HG02870 (cell line): ENCODE measurements at regions not wholly inside any gene's neighbourhood (a gene's known extent, or its start where the extent isn't known, plus 50 kb on each side); places are given as distances from the start of the nearest gene placed in this dataset.

Experiments
- ATAC-seq: cut with Tn5 transposase; IDR thresholded peaks from one replicate; pipeline ENCODE4 v1.9.1; 2021; ENCODE audit warnings: mild to moderate bottlenecking, moderate library complexity; ENCODE audit not compliant: unreplicated experiment

GRCh38 chr20:60810561-60810960 is 441.5 kb upstream of the CDH4 start:
- ATAC-seq, result no peak

- no peak for ATAC-seq
Observed at GRCh38 chr20:60812561-60812960, 439.5 kb upstream of the CDH4 start.

GRCh38 chr20:60813066-60813465 is 439.0 kb upstream of the CDH4 start:
- no peak for ATAC-seq

GRCh38 chr20:60815656-60816055 is 436.4 kb upstream of the CDH4 start:
- ATAC-seq, result no peak

- no peak for ATAC-seq
Observed at GRCh38 chr20:60816901-60817300, 435.2 kb upstream of the CDH4 start.

GRCh38 chr20:60817891-60818290 is 434.2 kb upstream of the CDH4 start:
- no peak for ATAC-seq

- no peak for ATAC-seq
Observed at GRCh38 chr20:60819511-60819910, 432.6 kb upstream of the CDH4 start.

GRCh38 chr20:60820149-60820548 is 431.9 kb upstream of the CDH4 start:
- ATAC-seq, result no peak

- no peak for ATAC-seq
Observed at GRCh38 chr20:60820918-60821317, 431.1 kb upstream of the CDH4 start.

- ATAC-seq, result no peak
Observed at GRCh38 chr20:60822699-60823607, 429.1 kb upstream of the CDH4 start.

- ATAC-seq, result no peak
Observed at GRCh38 chr20:60835876-60836275, 416.2 kb upstream of the CDH4 start.

GRCh38 chr20:60837173-60837770 is 414.8 kb upstream of the CDH4 start:
- no peak for ATAC-seq

GRCh38 chr20:60838297-60838696 is 413.8 kb upstream of the CDH4 start:
- no peak for ATAC-seq

- ATAC-seq, result no peak
Observed at GRCh38 chr20:60840971-60841370, 411.1 kb upstream of the CDH4 start.

- ATAC-seq, result no peak
Observed at GRCh38 chr20:60845146-60845545, 406.9 kb upstream of the CDH4 start.

GRCh38 chr20:60851826-60852704 is 400.0 kb upstream of the CDH4 start:
- ATAC-seq, result no peak

GRCh38 chr20:60857708-60858107 is 394.4 kb upstream of the CDH4 start:
- ATAC-seq, result no peak

GRCh38 chr20:60862601-60863000 is 389.5 kb upstream of the CDH4 start:
- no peak for ATAC-seq

- no peak for ATAC-seq
Observed at GRCh38 chr20:60863548-60863947, 388.5 kb upstream of the CDH4 start.

- ATAC-seq, result no peak
Observed at GRCh38 chr20:60867589-60867988, 384.5 kb upstream of the CDH4 start.

GRCh38 chr20:60868316-60868891 is 383.7 kb upstream of the CDH4 start:
- ATAC-seq, result no peak
